GM12878 (cell line): ENCODE measurements at regions not wholly inside any gene's neighbourhood (a gene's known extent, or its start where the extent isn't known, plus 50 kb on each side); places are given as distances from the start of the nearest gene placed in this dataset.

Experiments
- ATAC-seq: fragments of 200-7000 bp; cut with Tn5 transposase; 3 replicates; pipeline ENCODE4 v1.9.1; 2020; ENCODE audit warnings: mild to moderate bottlenecking, moderate library complexity
- BruUV-seq: library from RNA; stranded (reverse); fragments of 400-500 nt; replicated peaks from 2 replicates; lab custom pipeline; 2021; lab: Mats Ljungman, UMichigan
- CTCF ChIA-PET: fragments of 300-600 bp; sonication (Branson Sonifier 250); formaldehyde crosslinking; extraction: SDS; loops from one replicate; lab custom pipeline; 2021; ENCODE audit warnings: inconsistent platforms; lab: Yijun Ruan, JAX
- POLR2A ChIA-PET: fragments of 350-600 bp; formaldehyde crosslinking; extraction: SDS; loops from one replicate; lab custom pipeline; 2021; ENCODE audit warnings: inconsistent platforms; lab: Charles Lee
- RAD21 ChIA-PET: fragments of 300-600 bp; sonication (Branson Sonifier 250); formaldehyde crosslinking; loops from one replicate; lab custom pipeline; 2023; ENCODE audit warnings: antibody characterized with exemption; ENCODE audit not compliant: unreplicated experiment; lab: Charles Lee
- SMC1A ChIA-PET: fragments of 300-600 bp; sonication (Branson Sonifier 250); formaldehyde crosslinking; loops from one replicate; lab custom pipeline; 2023; ENCODE audit not compliant: unreplicated experiment, uncharacterized antibody; lab: Charles Lee
- DNase-seq: peaks from one replicate; pipeline ENCODE4 v3.0.0-alpha.2; 2011; ENCODE audit warnings: low read depth, low spot score
- FAIRE-seq: peaks from 3 replicates; lab custom pipeline; 2011; peaks lifted over from hg19 to GRCh38; lab: Jason Lieb, UNC
- H2AFZ ChIP-seq: 2 replicates; pipeline ENCODE4 v1.6.0; 2011; ENCODE audit warnings: low read depth, low read length, control low read depth; ENCODE audit not compliant: control insufficient read depth
- H3K27ac ChIP-seq: 2 replicates; pipeline ENCODE4 v1.5.1; 2011; ENCODE audit warnings: control low read depth; ENCODE audit not compliant: control insufficient read depth, insufficient read depth
- H3K27me3 ChIP-seq, 2 experiments: replicated peaks in 1 of 2; 2 replicates each; pipeline versions ENCODE4 v1.6.0 to v1.6.1; 2011; ENCODE audit warnings: low read length in 1 of 2; ENCODE audit not compliant: control insufficient read depth in 2 of 2, insufficient read depth in 2 of 2
- H3K36me3 ChIP-seq, 2 experiments: 2 replicates each; pipeline ENCODE4 v1.5.1; 2011; ENCODE audit warnings: low read length in 1 of 2; ENCODE audit not compliant: control insufficient read depth in 2 of 2, insufficient read depth in 2 of 2
- H3K4me1 ChIP-seq: 2 replicates; pipeline ENCODE4 v1.6.1; 2011; ENCODE audit warnings: mild to moderate bottlenecking, low read length, moderate library complexity, mixed read lengths; ENCODE audit not compliant: control insufficient read depth, insufficient read depth
- H3K4me2 ChIP-seq: 2 replicates; pipeline ENCODE4 v1.6.0; 2011; ENCODE audit warnings: control low read depth; ENCODE audit not compliant: control insufficient read depth, insufficient read depth
- H3K4me3 ChIP-seq: fragments of 200-600 bp; sonication (generic); 2 replicates; pipeline ENCODE4 v1.5.1; 2016
- H3K79me2 ChIP-seq: 2 replicates; pipeline ENCODE4 v1.6.0; 2011; ENCODE audit warnings: low read length; ENCODE audit not compliant: control insufficient read depth, insufficient read depth
- H3K9ac ChIP-seq: 2 replicates; pipeline ENCODE4 v1.8.0; 2011; ENCODE audit warnings: low read length, control low read depth, mixed read lengths; ENCODE audit not compliant: control insufficient read depth, insufficient read depth
- H3K9me3 ChIP-seq: replicated peaks from 3 replicates; pipeline ENCODE4 v1.5.1; 2011; ENCODE audit warnings: mild to moderate bottlenecking, low read length; ENCODE audit not compliant: control insufficient read depth, insufficient read depth
- H4K20me1 ChIP-seq: 2 replicates; pipeline ENCODE4 v1.6.0; 2011; ENCODE audit not compliant: control insufficient read depth, insufficient read depth
- BMI1 ChIP-seq: fragments of 450-650 bp; IDR thresholded peaks from 2 replicates; pipeline ENCODE4 v1.6.1; 2016; ENCODE audit warnings: mild to moderate bottlenecking, moderate library complexity, borderline replicate concordance
- CBFB ChIP-seq: IDR thresholded peaks from 2 replicates; pipeline ENCODE4 v1.6.1; 2016; ENCODE audit warnings: antibody characterized with exemption, low read depth
- EZH2 ChIP-seq: IDR thresholded peaks from 2 replicates; pipeline ENCODE4 v1.6.1; 2012; ENCODE audit warnings: low read depth, mild to moderate bottlenecking, control low read depth, inconsistent platforms, low read length, borderline replicate concordance; ENCODE audit not compliant: control insufficient read depth
- GABPA ChIP-seq: IDR thresholded peaks from 2 replicates; pipeline ENCODE4 v1.6.1; 2014; ENCODE audit warnings: antibody characterized with exemption, low read depth, mild to moderate bottlenecking, inconsistent platforms
- IRF4 ChIP-seq: IDR thresholded peaks from 2 replicates; pipeline ENCODE4 v1.6.1; 2011; ENCODE audit warnings: low read depth, low read length
- LARP7 ChIP-seq: fragments of 450-650 bp; IDR thresholded peaks from 2 replicates; pipeline ENCODE4 v1.6.1; 2017; ENCODE audit warnings: mild to moderate bottlenecking
- MLLT1 ChIP-seq: fragments of 450-650 bp; IDR thresholded peaks from 2 replicates; pipeline ENCODE4 v1.6.1; 2016; ENCODE audit warnings: mild to moderate bottlenecking
- MTA2 ChIP-seq: fragments of 450-650 bp; IDR thresholded peaks from 2 replicates; pipeline ENCODE4 v1.6.1; 2016; ENCODE audit warnings: low read depth, mild to moderate bottlenecking, moderate library complexity
- MTA3 ChIP-seq: IDR thresholded peaks from 2 replicates; pipeline ENCODE4 v1.6.1; 2012; ENCODE audit warnings: low read length, inconsistent platforms, borderline replicate concordance
- PBX3 ChIP-seq: IDR thresholded peaks from 2 replicates; pipeline ENCODE4 v1.6.1; 2011; ENCODE audit warnings: mild to moderate bottlenecking, low read depth, low read length, moderate library complexity; ENCODE audit not compliant: insufficient replicate concordance
- RBBP5 ChIP-seq: fragments of 200-600 bp; sonication (generic); conservative IDR thresholded peaks from 2 replicates; pipeline ENCODE4 v1.6.1; 2016
- RFX5 ChIP-seq: IDR thresholded peaks from 2 replicates; pipeline ENCODE4 v1.6.1; 2011; ENCODE audit warnings: low read depth, low read length, improper control_type of control experiment
- SUPT20H ChIP-seq: IDR thresholded peaks from 2 replicates; pipeline ENCODE4 v1.6.1; 2011; ENCODE audit warnings: low read depth, mild to moderate bottlenecking, low read length, moderate library complexity, borderline replicate concordance; ENCODE audit not compliant: control insufficient read depth
- TAF1 ChIP-seq: IDR thresholded peaks from 2 replicates; pipeline ENCODE4 v1.6.1; 2011; ENCODE audit warnings: mild to moderate bottlenecking, low read depth, low read length, borderline replicate concordance
- WRNIP1 ChIP-seq: IDR thresholded peaks from 2 replicates; pipeline ENCODE4 v1.6.1; 2011; ENCODE audit warnings: low read depth, low read length, improper control_type of control experiment, borderline replicate concordance
- ZNF274 ChIP-seq: IDR thresholded peaks from one replicate; pipeline ENCODE4 v1.8.0; 2011; ENCODE audit not compliant: insufficient read length, insufficient read depth
- ZNF687 ChIP-seq: fragments of 450-650 bp; IDR thresholded peaks from 2 replicates; pipeline ENCODE4 v1.6.1; 2017; ENCODE audit warnings: mild to moderate bottlenecking, moderate library complexity
- WGBS: methylation state at CpG from one replicate; pipeline ENCODE4 v1.1.6; 2016; ENCODE audit warnings: low lambda C conversion rate; ENCODE audit not compliant: insufficient replicate concordance, insufficient coverage; ENCODE audit errors: missing lambda C conversion rate; 5-methylcytosine and 5-hydroxymethylcytosine counted together
- in situ Hi-C: fragments of 300-500 bp; cut with MboI; formaldehyde crosslinking; loops from 9 replicates; pipeline ENCODE4 v1.14.3; 2018; ENCODE audit warnings: mixed read lengths
- intact Hi-C: fragments of 100-400 bp; cut with micrococcal nuclease; formaldehyde crosslinking; loops from one replicate; pipeline ENCODE4 v1.14.2; 2022; ENCODE audit not compliant: unreplicated experiment

- intact Hi-C loops, result no loop called here
- Histone ChIP-seq H4K20me1 (no peaks in the 10 kb centered on the region), H3K4me2 (no peak overlapping the region), H3K36me3 (no peaks in the 10 kb centered on the region), H3K27ac (no peak overlapping the region), H3K4me1 (no peaks in the 10 kb centered on the region), H2AFZ (no peak overlapping the region), H3K79me2 (no peaks in the 10 kb centered on the region), H3K9me3 (no peaks in the 10 kb centered on the region), H3K27me3 (no peaks in the 10 kb centered on the region), H3K4me3 (no peak overlapping the region), H3K9ac (no peak overlapping the region)
- in situ Hi-C loops, result no loop called here
- WGBS, result 18% methylated on average over 3 of the region's 3 CpGs
- DNase-seq, result no peak
- CTCF ChIA-PET, result no interaction called here
- RAD21 ChIA-PET, result no interaction called here
- ATAC-seq, result peak; percentile 82
- SMC1A ChIA-PET, result no interaction called here
- POLR2A ChIA-PET, result no interaction called here
- no peak for FAIRE-seq
- TF ChIP-seq ZNF687, result no peak
- no peak for TF ChIP-seq MTA2
- TF ChIP-seq TAF1, result no peak
- no peak for TF ChIP-seq ZNF274
- no peak for TF ChIP-seq GABPA
- TF ChIP-seq PBX3, result no peak
- TF ChIP-seq RFX5, result no peak
- TF ChIP-seq LARP7, result no peak
- no peak for TF ChIP-seq CBFB
- TF ChIP-seq EZH2, result no peak
- no peak for TF ChIP-seq IRF4
- TF ChIP-seq BMI1, result no peak
- TF ChIP-seq RBBP5, result no peak
- TF ChIP-seq WRNIP1, result no peak
- no peak for TF ChIP-seq MLLT1
- TF ChIP-seq SUPT20H, result no peak
- no peak for TF ChIP-seq MTA3
- BruUV-seq, result no TSS peak
Measured at GRCh38 chr5:53219610-53220009, 110.1 kb upstream of the MOCS2 start.
